ENCODE measurements at regions not wholly inside any gene's neighbourhood (a gene's known extent, or its start where the extent isn't known, plus 50 kb on each side); places are given as distances from the start of the nearest gene placed in this dataset.

DNA sequence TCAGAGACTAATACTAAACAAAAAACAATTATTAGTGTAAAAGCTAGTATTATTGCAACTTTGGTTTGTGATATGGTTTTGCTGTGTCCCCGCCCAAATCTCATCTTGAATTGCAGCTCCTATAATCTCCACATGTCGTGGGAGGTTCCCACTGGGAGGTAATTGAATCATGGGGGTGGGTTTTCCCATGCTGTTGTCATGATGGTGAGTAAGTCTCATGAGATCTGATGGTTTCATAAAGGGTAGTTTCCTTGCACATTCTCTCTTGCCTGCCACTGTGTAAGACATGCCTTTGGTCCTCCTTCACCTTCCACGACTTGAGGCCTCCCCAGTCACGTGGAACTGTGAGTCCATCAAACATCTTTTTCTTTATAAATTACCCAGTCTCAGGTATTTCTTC is 325.9 kb upstream of the DAB2 start:
- TF ChIP-seq, protein P1, sequence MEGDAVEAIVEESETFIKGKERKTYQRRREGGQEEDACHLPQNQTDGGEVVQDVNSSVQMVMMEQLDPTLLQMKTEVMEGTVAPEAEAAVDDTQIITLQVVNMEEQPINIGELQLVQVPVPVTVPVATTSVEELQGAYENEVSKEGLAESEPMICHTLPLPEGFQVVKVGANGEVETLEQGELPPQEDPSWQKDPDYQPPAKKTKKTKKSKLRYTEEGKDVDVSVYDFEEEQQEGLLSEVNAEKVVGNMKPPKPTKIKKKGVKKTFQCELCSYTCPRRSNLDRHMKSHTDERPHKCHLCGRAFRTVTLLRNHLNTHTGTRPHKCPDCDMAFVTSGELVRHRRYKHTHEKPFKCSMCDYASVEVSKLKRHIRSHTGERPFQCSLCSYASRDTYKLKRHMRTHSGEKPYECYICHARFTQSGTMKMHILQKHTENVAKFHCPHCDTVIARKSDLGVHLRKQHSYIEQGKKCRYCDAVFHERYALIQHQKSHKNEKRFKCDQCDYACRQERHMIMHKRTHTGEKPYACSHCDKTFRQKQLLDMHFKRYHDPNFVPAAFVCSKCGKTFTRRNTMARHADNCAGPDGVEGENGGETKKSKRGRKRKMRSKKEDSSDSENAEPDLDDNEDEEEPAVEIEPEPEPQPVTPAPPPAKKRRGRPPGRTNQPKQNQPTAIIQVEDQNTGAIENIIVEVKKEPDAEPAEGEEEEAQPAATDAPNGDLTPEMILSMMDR (IDR thresholded peaks at IDR 0.05; ENCODE audit: insufficient read depth, missing control alignments): no peak
- DNase-seq (ENCODE audit: insufficient read length, low spot score) (no peak), FAIRE-seq (no peak)

DNA sequence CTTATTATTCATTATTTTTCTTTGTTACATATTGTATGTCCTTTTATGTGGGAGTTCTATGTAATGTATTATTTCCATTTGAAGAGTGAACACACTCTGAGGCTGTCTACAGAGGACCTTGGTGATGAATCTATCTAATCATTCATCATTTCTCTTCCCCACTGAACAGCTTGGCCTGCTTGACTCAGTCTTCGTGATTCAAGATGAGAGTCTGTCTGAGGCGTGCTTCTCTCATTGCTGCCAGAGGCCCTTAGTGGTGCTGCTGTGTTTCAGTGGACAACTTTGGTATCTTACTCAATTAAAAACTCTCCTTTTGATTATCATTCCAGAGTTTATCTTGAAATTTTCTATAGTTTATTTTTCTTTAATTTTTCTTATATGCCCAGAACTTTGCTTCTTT is 318.1 kb upstream of the DAB2 start:
- no peak for FAIRE-seq

DNA sequence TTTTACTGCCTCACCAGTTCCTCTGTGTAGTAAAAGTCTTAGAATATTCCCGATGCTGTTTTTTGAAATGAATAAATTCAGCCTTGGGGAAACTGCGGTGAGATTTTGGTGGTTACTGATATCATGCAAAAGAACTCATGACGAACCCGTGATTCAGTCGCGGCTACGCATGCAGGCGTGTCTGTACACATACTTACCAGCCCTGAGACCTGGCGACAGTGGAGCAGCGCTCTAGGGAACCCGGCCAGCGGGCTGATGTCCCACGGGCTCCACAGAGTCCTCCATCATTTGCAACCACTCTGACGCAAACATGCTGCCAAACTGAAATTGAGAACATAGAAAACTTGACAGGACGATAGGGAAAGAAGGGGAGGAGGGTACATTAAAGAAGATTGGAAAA is 315.6 kb upstream of the DAB2 start:
- no peak for FAIRE-seq
- TF ChIP-seq, protein P1 (IDR thresholded peaks at IDR 0.05; ENCODE audit: insufficient read depth, missing control alignments): no peak
- no peak for DNase-seq (ENCODE audit: insufficient read length, low spot score)

More for the DNA sequence above, 318.1 kb upstream of the DAB2 start:
- no peak for DNase-seq (ENCODE audit: insufficient read length, low spot score)
- TF ChIP-seq, protein P1 (IDR thresholded peaks at IDR 0.05; ENCODE audit: insufficient read depth, missing control alignments): no peak

DNA sequence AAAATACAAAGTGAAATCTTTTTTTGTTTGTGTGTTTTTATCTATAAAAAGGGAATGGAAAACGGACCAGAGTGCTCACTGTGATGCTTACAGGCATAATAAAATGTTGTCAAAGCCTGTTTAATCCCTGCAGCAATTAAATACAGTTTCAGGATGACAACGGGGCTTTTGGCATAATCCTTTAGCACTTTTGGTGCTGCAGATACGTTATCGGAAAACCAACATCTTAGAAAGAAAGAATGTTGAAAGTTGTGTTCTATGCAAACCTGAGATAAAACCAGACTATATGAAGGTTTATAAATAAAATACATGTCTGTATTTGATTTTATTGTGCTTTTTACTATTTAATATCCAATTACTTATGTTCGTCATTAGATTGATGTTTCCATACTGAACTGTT is 307.4 kb upstream of the DAB2 start:
- DNase-seq (ENCODE audit: insufficient read length, low spot score) (no peak), FAIRE-seq (peak; percentile 46)
- TF ChIP-seq, protein P1 (IDR thresholded peaks at IDR 0.05; ENCODE audit: insufficient read depth, missing control alignments): no peak

DNA sequence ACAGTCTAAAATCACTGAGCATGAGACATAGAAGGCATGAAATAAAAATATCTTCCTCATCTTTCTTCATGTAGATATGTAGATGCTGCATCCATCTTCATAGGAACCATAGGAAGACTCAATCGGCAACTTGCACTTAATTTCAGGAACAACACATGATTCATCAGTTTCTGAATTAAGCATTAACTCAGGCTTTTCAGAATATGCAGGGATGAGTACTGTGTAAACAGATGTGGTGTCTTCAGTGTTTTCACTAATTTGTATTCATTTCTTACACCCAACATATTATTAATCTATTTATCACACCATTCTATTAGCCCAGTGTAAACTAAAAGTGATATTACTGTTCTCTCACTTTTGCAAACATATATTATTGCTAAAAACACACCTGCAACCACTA is 305.9 kb upstream of the DAB2 start:
- TF ChIP-seq, protein P1 (IDR thresholded peaks at IDR 0.05; ENCODE audit: insufficient read depth, missing control alignments): no peak
- DNase-seq (ENCODE audit: insufficient read length, low spot score) (no peak), FAIRE-seq (no peak)

DNA sequence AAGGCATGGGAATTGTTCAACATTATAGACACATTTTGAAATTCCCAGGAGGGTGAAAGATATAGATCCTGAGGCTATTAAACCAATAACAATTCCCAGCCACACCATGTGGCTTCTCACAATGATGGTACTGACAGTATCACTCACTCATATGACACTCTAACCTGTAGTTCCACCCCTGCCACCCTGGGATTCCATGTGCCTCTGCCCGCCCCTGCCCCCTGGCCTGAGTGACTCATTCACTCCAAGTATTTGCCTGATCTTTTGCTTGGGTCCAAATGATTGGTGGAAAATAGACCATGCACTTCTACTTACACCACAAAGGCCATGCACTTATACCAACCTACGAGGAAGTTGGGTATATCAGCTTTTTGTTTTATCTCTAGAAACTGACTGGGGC is 305.2 kb upstream of the DAB2 start:
- DNase-seq (ENCODE audit: insufficient read length, low spot score) (no peak), FAIRE-seq (no peak)
- TF ChIP-seq, protein P1 (IDR thresholded peaks at IDR 0.05; ENCODE audit: insufficient read depth, missing control alignments): no peak

DNA sequence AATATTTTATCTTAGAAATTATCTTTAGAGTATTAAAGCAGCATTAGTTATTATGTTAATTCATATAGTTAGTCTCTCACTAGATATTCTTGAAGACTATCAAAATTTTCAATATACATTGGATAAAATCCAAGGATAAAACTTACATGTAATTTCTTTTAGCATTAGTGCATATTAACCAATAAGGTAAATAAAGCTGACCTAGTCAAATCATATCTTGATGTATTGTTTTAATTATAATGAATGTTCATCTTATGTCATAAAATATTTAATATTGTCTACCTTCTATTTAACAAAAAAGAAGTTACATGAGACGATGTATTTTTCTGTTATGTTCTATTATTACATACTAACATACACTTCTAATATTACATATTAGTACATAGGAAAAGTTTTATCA is 301.7 kb upstream of the DAB2 start:
- no peak for DNase-seq (ENCODE audit: insufficient read length, low spot score)
- no peak for FAIRE-seq
- TF ChIP-seq, protein P1 (IDR thresholded peaks at IDR 0.05; ENCODE audit: insufficient read depth, missing control alignments): no peak
